HG02884 (cell line): ENCODE measurements at regions not wholly inside any gene's neighbourhood (a gene's known extent, or its start where the extent isn't known, plus 50 kb on each side); places are given as distances from the start of the nearest gene placed in this dataset.
A peak's percentile ranks its signal among the peaks of the same experiment; 100 is the strongest.

ENCODE experiments used
- ATAC-seq: cut with Tn5 transposase; IDR thresholded peaks from one replicate; pipeline ENCODE4 v1.9.1; 2021; ENCODE audit warnings: mild to moderate bottlenecking, moderate library complexity; ENCODE audit not compliant: unreplicated experiment

DNA sequence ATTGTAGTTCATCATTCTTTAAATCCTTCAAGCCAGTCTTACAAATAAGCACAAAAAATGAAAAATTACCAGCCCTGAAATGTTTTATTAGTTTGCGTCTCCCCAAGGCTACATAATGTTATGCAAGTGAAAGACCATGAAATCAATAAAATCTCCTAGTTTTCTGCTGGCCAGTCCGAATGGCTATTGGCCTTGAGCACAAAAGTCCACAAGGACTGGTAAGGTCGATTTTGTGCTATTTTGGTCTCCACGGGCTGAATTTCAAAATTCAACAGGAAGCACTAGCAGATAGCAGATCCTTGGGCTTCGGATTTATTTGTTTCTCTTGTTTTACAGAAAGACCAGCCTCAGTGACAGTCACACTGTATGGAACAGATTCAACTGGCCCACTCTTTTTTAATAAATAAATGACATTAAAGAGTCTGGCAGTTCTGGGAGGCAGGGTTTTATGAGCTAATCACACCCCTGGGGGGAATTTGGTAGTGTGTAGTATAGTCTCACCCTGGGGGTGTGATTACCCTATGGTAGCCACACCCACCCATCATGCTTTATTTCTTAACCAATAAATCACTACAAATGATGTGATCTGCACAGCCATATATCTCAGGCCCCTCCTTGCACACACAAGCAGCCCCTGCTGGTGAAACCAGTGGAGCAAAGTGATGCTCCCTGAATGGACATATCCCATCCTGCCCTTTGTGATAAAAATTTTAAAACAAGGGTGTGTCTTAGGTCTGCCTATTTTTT lies 51.1 kb upstream of the TMEM33 start:
- ATAC-seq: no peak

GRCh38 chr4:41882625-41883347 lies 52.4 kb upstream of the TMEM33 start:
- ATAC-seq: peak; percentile 72

DNA sequence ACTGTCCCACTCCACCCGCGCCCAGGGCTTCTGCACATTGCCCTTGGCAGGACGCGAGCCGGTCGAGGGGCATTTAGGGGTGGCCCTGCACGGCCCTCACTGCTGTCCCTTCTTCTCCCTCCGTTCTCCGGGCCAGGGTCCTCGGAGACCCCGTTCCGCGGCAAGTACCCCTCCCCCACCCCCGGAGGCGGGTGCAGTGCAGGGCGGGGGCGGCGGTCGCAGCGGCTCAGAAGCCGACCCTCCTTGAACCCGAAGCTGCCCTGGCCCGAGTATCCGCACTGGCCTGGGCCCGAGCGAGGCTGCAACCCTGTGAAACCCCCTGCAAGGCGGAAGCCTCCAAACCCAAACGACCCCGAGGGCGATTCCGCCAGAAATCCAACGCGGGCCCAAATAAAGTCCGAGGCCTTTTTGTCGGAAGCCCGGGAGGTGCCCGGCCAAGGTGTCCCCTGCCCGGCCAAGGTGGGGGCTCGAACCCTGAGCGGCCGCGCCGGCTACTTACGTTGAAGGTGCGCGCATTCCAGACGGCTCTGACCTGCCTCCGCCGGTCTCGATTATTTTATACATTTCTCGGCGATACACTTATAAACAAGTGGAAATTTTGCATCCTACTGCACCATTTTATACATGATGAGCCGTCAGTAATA lies 53.1 kb upstream of the TMEM33 start:
- no peak for ATAC-seq

GRCh38 chr4:41880840-41881831 lies 54.1 kb upstream of the TMEM33 start:
- no peak for ATAC-seq

GRCh38 chr4:41880022-41880837 lies 55.0 kb upstream of the TMEM33 start:
- ATAC-seq: no peak

GRCh38 chr4:41879552-41879951 lies 55.7 kb upstream of the TMEM33 start:
- no peak for ATAC-seq

- ATAC-seq: no peak
Observed at GRCh38 chr4:41878991-41879491, 56.2 kb upstream of the TMEM33 start.

DNA sequence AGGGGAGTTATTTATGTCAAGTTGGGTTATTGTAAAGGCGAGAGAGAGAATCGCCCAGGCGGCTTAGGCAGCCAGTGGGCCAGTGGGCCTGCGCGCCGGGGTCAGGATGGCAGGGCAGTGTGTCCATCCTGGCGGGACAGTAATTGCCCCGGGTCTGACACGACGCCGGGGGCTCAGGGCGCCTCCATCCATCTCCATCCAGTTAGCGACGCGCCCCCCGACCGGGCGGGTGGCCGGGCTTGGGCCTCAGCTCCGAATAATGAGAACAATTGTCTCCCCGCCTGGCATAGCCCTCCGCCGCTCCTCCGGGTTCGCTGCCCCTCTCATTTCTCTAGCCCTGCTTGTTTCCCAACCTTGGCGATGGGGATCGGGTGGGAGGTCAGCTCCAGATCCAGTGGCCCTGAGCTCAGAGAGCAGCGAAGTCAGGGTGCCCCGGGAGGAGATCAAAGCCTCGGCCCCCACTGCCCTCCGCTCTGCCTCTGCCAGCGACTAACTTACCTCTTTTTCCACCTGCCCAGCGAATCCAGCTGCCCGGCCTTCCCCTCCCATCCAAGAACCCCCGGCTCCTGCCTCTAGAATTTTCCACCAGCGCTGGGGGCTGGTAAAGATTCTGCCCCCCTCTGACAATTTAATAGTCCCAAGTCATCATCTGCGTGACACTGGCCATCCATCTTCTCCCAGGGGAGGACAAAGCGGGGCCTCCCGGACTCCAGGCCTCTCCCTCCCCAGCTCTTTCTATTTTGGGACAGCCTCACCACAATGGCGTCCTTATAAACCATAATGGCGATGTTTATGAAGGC lies 56.9 kb upstream of the TMEM33 start:
- ATAC-seq: no peak

DNA sequence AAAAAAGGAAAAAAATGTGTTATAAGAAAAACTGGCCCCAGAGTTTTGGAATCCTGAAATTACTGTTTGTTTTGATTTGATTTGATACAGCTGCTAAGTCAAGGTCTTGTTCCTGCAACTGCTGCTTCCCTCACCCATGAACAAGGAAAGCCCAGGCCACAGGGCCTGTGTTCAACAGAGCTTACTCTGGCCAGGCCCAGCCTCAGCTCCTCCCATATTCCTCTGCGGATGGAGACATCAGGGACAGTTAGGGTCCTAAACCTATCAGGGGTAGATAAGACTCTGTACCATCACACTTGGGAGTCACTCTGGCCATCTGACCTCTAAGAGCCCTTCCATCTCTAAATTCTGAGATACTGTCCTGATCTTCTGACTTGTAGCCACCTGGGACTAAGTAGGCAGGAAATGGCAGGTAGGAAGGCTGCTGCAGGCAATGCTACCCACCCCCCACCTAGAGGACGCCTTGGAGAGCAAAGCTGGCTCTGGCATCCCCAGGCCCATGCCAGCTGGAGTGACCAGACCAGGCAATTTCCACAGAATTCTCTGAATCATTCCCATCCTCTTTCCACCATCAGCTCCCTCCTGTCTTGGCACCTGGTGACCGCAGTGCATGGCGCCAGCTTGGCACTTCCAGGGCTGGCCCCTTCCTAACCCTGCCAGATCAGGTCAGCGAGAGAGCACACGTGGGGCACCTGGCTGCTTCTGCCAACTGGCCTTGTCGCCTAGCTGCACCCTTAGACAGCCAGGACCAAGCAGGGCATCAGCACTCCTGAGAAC lies 58.0 kb upstream of the TMEM33 start:
- ATAC-seq: no peak

DNA sequence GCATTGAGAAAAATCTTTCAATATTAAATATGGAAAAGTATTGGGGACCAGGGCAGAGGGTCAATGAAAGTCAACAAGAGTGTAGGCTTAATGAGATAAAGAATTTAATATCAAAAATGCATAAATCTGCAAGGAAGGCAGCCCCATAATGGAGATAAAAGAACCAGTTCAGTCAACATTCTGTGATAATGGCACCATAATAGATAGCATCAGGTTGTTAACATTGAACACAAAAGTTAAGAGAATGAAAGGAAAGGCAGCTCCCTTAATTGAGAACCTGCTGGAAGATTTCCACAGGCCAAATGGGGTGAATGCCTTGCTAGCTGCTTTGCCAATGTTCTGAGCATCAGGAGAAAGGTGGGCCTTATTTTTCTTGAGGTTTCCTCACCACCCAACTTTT lies 60.4 kb upstream of the TMEM33 start:
- ATAC-seq: no peak

- ATAC-seq: no peak
Observed at GRCh38 chr4:41874398-41874797, 60.8 kb upstream of the TMEM33 start.

DNA sequence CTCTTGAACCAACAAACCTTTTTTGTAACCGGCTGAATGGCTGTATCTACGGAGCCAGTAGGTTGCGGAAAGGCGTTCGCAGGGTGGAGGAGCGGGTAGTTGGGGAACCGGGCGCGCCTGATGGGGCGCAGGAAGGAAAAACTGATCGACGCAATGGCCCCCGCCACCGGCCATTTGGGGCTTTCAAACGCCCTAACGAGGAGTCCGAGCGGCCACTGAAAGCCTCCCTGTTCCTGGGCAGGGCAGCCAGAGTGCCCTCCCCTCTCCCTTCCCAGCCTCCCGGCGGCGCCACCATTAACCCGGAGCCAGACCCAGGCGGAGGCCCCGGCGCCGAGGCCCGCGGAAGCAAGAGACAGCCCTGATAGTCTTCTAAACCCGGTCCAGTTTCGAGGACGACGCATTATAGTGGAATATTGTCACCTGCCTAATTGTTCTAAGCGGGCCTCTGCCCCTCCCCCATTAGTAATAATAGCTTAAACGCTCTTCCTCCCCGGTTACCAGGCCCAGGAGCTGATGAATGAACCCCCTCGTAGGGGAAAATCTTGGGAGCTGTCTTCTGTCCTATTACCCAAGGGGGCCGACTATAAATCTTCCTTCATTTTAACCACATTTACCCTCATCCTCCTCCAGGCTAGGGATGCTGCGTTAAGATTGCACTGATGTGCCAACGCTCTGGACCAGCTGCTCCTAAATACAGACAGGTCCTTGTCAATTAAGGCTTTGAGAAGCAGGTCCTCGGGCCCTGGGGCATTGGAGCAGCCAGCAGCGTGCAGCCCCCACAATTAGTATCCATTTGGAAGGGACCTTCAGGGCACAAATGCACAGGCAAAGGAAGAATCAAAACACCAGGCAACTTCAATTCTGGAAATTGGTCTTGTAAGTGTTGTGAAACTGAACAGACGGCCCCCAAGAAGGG lies 61.6 kb upstream of the TMEM33 start:
- ATAC-seq: no peak

DNA sequence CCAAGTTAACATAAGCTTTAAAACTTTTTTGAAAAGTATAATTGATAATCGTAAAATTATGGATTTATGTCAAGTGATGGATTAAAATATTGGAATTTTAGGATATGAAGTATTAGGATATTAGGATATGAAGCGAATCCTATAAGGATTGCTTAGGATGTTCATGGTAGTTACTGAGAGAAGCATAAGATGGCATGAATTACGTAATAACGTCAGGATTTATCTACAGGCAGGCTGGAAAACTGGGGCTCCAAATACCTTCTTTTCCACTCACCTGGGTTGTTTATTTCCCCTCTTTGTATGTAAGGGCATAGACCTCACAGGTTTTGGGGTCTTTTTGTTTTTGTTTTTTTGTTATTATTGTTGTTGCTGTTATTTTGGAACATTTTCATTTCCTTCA lies 65.2 kb upstream of the TMEM33 start:
- ATAC-seq: no peak

- ATAC-seq: no peak
Observed at GRCh38 chr4:41866799-41867677, 68.2 kb upstream of the TMEM33 start.

GRCh38 chr4:41865981-41866798 lies 69.0 kb upstream of the TMEM33 start:
- no peak for ATAC-seq
